GM18520 (cell line): ENCODE measurements at regions not wholly inside any gene's neighbourhood (a gene's known extent, or its start where the extent isn't known, plus 50 kb on each side); places are given as distances from the start of the nearest gene placed in this dataset.

ENCODE experiments used
- ATAC-seq: cut with Tn5 transposase; IDR thresholded peaks from one replicate; pipeline ENCODE4 v1.9.1; 2021; ENCODE audit not compliant: unreplicated experiment

DNA sequence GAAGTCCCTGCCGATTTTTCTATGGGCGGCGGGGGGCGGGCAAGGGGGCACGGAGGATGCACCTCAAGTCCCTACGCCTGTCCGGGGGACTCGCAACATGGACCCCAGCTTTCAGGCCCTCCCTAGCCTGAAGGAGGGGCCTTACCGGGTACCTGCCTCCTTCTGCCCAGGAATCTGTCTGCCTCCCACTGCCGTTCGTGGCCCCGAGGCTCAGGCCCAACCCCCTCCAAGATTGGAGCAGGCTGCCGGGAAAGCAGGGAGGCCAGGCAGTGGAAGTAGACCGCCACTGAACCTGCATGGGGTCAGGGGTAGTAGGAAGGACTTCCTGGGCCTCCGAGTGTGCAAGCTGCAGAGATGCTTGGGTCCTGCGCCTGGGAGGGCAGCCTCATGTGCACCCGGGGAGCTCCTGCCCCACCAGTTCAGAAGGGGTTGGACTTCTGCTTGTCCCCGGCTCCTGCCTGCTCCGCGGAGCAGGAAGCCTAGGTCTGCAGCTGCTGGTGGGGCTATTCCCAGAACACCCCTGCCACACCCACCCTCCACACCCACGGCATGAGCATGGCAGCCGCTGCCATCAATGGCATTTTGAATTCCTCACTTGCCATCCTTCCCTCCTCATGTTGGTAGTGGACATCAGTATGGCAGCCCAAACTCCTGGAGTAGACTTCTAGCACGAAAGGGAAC, 1312.7 kb upstream of the ACO1 start:
- ATAC-seq: no peak

DNA sequence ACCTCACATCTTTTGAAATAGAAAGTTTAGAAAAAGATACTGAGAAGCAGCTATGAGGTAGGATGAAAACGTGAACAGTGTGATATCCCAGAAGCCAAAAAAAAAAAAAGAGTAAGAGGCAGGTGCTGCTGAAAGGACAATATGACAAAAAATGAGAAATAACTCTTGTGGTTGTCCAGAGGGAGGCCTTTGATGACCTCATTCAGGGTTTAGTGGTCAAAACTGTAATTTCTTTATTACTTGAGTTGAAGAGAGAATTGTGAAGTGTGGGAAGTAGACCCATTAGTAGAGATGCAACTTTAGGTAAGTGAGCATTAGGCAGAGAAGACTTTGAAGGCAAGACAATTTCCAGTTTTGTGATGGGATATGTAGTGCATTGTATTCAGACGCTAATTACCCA, 1306.3 kb upstream of the ACO1 start:
- peak; percentile 68 for ATAC-seq

DNA sequence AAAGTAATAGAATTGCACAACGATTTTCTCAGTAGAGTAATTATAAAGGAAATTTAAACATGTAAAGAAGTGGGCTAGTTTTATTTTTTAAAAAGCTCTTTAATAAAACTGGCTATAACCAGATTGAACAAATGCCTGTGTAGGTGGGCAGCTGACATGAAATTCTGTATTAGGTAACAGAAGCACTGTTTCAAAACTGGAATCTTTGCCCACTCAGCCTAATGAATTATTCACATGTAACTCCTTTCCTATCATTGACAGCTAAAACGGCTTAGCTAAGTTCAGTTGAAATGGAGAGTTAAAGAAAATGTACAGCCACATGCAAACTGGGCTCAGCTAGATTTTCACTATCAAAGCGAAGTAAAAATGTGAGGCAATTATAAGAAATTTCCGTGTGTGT, 1300.1 kb upstream of the ACO1 start:
- no peak for ATAC-seq

DNA sequence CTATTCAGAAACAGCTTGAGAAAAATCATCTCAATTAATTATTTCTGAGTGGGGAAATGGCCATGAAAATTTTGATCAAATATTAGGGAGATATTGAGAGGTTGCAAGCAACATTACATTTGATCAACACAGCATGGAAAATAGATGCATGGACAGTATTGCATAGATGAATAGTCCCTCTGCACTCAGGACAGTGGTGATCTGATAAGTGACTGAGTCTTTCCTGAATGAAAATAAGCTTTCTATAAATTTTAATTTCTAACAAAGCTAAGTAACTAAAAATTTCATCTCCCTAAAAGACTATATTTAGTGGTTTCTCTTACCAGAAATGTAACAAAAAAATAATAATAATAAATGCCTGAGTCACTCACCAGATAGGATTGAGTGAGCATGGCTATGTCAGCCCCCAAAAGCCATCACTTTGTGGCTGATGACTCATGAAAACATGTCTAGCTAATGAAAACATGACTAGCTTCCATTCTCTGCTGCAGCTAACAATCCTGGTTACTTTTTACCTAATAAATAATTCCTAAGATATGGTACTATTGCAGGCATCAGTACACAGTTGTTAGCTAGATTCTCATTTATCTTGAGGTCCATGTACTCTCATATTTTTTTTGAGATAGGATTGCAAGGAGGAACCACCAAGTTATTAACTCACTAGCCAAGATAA, 1294.8 kb upstream of the ACO1 start:
- ATAC-seq: no peak

DNA sequence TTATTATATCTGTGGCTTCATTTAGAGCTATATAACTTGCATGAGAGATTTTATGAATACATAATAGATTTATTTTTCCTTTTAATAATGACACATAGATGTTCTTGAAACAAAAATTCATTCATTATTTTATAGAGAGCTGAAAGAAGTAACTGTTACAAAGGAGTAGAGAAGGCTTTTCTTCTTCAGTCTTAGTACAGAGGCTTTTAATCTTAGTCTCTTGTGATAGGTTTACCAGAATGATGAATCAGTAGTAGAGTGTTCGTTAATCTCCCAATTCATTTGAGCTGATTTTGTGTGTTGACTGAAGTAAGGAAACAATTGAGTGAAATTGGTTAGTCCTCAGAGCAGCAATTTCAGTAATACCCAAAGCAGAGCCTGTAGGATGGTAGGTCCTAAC, 1284.1 kb upstream of the ACO1 start:
- ATAC-seq: no peak

DNA sequence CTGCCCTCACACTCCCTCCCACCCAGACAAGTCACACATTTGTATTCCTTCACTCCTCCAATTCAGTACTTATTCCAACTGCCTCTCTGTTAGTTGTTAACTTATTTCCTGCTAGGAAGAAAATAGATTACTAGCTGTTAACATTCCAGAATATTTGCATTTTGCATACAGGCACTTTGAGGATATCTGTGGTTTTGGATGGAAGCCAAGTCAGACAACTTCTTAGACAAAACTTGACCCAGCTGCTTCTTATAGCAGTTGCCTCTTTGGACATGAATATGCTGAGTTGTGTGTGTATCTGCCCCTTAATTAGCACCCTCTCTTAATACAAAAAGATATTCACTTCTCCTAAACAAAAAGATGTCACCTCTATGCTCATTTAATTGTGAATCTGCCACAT, 1280.6 kb upstream of the ACO1 start:
- no peak for ATAC-seq

DNA sequence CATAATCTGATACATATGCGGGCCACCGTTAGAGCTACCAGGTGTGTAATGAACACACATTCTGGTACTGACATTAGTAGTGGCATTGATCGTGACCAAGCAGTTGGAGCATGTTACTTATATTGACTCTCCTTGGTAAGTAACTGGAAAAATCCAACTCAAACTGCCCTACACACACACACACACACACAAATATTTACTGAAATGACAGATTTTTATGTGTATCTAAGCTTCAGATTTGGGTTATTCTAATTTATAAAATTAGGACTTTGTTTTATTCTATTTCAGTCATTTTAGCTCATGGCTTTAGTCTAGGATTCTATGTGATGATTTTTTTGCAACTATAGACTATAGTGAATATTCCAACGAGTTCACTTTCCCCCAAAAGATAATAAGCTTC, 1280.2 kb upstream of the ACO1 start:
- ATAC-seq: no peak

DNA sequence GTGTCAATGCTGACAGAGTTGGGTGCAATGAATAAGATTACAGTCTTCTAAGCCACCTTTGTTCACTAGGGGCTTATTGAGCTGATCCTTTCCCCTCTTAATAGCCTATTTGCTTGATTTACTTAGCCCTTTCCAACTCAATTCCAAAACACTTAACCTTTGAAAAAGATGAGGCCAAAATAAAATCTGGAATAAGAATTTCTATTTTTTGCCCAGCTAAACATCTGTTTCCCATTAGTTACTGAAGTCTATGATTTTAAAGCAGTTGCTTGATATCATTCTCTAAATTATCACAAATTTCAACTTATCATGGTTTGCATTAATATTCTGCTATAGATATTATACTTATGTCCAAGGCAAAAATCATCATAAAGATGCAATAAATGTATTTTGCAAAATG, 1272.0 kb upstream of the ACO1 start:
- ATAC-seq: no peak

DNA sequence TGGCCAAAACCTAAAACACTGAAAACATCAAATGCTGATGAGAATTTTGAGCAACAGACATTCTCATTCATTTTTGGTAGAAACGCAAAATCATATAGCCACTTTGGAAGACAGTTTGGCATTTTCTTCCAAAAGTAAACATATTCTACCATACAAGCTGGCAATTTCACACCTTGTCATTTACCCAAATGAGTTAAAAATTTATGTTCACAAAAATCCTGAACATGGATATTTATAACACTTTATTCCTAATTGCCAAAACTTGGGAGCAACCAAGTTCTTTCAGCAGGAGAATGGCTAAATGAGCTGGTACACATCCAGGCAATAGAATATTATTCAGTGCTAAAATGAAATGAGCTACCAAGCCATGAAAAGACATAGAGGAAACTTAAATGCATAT, 1270.1 kb upstream of the ACO1 start:
- ATAC-seq: no peak

DNA sequence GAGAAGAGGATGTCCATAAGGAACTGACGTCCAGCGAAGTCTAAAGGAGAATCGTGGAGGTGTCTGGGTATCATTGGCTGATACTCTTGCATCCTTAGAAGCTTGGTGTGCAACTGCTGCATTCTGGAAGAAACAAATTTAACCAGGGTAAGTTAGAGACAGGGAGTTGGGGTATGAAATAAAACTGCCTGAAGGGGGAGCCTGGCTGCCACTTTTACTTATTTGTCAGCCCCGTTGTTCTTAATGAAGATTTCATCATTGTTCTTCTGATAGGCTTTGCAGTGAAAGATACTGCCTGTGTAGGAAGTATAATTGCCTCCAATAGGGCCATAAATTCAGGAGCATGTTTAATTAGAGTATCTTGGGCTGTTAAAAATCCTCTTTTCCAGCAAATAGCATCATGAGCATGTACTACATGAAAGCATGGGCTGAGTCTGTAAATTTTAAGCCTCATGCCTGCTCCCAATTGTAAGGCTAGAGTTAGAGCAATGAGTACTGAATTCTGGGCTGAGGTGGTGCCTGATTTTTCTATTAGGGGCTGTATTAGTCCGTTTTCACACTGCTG, 1264.5 kb upstream of the ACO1 start:
- ATAC-seq: peak; percentile 62

DNA sequence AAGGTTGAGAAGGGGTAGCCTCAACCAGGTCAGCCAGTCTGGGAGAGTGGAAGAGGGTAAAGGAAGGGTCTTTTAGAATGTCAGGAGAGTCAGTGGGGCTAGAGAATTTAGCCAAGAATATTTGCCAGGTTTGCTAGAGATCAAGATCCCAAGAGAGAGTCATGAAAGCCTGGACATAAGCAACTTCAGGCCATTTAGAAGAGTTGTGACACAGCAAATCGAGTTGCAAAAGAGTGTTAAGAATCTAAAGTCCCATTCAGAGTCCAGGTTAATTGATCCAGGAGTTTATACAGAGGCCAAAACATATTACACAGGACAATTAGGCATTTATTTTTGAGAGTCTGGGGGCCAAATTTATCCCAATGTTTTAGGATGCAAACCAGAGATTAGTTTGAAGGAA, 1260.1 kb upstream of the ACO1 start:
- no peak for ATAC-seq

DNA sequence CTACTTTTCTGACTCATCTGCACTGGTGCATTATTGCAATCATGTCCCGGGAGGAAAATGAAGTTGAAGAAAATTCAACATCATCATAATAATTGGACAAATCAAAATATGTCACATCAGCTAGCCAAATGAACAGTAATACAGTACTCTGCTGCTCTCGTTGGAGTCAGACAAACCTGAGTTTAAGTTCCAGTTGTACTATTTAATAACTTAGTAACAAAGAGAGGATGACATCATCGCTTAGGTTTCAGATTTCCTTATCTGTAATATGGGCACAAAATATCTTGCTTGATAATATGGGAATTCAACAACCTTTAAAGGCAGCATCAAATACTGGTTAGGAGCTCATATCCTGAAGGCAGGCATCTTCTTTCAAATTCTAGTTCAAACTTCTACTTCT, 1248.9 kb upstream of the ACO1 start:
- no peak for ATAC-seq

DNA sequence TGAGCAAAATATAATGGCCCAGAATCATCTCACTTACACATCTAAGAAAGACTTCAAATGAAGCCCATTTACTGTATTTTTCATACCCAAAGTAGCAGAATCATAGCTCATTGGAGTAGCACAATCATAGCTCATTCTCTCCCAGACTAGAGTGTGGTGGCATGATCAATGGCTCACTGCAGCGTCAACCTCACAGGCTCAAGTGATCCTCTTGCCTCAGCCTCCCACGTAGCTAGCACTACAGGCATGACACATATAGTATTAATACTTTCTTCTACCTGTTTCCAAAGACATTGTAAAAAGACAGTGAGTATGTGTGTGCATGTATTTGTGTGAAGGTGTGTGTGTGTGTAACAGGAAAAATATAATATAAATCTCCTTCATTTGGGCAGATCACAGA, 1247.9 kb upstream of the ACO1 start:
- no peak for ATAC-seq

DNA sequence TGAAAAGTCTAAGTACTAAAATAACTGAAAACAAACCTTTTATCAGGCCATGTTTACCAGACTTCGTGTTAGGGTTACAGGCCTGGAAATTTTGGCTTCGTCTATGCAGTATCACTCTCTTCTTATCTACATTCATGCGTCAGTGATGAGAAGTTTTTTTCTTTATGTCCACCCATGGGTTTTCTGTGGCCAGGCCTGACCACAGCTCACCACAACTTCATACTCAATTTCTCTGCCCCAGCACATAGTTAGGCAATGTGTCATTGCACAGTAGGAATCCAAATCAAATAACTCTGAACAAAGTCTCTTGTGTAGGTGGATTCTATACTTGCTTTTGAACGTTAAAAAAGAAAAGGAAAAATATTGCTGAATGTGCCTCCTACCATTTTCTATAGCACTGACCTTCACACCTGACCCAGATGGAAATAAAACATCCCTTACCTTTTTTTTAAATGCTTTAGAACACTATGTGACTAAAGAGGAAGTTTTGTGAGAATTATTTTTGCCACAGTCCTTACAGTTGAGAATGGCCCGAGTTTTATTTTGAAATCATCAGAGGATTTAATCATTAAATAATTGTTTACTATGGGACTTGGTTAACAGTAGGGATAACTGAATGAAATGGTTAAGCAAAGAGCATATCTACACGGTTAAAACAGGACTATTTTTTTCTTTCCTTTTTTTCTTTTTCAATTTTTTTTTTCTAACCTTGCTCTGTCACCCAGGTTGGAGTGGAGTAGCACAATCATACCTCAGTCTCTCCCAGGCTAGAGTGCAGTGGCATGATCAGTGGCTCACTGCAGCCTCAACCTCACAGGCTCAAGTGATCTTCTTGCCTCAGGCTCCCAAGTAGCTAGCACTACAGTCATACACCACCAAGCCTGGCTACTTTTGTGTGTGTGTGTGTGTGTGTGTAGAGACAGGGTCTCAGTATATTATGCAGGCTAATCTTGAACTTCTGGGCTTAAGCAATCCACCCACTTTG, 1247.0 kb upstream of the ACO1 start:
- ATAC-seq: no peak

DNA sequence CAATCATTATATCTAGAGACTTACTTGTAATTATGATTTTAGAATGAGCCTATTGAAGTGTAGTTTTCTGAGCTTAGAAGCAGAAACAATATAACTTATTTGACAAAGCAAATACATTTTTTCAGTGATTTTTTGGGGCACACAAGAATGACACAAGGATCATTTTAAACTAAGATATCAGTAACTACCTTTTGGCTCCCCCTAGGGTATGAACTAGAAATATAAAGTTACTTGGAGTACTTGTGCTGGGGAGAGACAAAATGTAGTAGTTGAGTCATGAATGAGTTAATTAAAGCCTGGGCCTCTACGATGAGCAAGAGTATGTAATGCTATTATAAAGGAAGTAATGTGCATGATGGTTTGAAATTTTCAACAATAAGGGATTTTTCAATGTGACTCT, 1244.1 kb upstream of the ACO1 start:
- no peak for ATAC-seq

DNA sequence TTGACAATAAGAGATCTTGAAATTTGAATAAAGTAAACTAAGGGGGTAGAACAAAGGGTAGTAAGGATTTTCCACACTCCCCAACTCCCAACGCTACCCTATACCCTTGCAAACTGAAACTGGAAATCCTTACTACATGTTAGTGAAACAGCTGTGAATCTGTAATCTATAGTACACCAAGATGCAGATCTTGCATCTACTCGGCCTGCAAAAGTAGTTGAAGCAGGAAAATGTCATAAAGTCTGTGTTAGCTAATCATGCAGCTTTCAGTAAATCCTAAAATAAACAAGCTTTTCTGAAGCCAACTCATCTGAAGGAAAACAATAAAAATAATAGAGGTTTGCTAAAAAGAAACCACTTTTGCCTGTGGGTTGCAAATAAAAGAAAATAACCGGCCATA, 1242.0 kb upstream of the ACO1 start:
- ATAC-seq: no peak

DNA sequence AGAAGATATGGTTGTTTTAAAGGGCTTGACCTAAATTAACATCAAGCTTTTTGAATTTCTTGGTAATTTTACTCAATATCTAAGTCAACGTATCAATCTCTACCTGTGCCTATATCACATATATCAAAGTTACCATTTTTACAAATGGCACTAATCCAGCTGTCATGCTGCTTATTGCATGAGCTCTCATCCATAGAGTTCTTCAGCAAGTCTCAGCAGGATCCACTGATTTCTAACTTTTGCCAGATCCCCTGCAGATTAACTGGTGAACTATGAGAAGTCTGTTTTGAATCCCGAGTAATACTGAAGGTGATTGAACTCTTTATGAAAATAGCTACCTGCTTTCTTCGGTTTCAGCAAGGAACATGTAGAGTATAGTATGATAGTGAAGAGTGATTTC, 1239.8 kb upstream of the ACO1 start:
- ATAC-seq: no peak

DNA sequence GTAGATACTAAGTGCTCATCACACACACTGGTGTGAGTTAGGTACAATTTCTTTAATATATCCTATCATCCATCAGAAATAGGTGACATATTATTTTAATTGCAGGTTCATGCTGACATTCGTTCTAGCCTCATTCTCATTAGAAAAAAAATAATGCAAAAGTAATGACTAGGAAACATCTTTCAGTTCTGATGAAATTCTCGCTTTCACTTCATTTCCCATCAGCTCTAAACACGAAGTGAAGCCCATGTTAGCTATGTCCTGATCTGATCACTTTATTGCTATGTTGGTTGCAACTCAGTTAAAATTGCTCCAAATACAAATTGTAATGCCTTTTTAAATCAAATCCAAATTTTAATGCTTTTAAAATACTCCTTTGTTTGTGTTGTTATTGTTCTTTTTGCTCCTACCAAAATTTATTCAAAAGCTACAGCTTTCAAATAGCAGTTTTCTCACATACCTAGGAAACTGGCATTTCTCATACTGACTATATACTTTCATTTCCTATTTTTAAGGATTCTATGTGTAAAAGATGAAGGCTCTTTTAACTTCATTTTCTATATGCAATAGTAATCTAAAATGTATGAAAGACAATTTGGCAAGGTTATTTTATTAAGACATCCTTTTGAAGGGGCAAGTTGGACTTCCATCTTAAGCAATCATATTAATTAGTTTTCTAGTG, 1237.8 kb upstream of the ACO1 start:
- ATAC-seq: peak; percentile 78

DNA sequence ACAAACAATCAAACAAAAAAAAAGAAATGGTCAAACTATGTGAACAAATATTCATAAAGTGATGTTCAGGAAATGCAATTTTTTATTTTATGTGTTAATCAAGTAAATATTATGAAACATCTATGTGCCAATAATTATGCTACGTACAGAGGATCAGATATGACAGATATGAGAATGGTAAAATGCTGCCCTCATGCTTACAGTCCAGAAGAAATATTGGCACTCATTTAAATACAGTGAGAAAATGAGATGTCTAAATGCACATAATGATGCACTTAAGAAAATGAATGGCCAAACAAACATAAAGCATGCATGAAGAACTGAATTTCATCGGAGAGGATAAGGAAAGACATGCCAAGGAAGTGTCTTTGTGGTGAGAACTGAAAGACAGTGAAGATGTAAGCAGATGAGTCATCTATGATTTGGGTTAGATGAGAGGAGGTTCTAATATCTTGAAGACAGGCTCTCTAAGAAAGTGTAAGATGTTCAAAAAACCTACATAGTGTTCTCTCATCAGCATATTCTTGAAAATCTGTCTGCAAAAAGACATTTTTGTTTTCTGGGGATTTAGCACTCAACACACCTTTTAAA, 1231.1 kb upstream of the ACO1 start:
- ATAC-seq: peak; percentile 93

DNA sequence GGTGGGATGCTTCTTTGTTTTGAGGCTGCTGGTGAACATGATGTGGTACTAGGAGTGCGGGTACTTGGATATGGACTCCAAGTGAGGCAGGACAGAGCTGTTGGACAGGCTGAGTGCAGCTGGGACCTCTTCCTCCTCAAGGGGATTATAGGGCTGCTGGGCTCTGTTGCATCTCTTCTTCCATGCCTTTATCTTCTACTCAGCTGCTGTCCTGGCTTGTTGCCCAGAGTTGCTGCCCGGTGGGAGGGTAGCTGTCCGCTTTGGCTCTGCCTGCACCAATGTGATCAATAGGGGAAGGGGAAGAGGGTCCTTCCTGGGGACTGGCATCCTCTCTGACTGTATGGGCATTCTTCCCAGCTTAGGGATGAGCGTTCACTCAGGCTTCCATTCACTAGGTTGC, 1217.9 kb upstream of the ACO1 start:
- ATAC-seq: no peak

DNA sequence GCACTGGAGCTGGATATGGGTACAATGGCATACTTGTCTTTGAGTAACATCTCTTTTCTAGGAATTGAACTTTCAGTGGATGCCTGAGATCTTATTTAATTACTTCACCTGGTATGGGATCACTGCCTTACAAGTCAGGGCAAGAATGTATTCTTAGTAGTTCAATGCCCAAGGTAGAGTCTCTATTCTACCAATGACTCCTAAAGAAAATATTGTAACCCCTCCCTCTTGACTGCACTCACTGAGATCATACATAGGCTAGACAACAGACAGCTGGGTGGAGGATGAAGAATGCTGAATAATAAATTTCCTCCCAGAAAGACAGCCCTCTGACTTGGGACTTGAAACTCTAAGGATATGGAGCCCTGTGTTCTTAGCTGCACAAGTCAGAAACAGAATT, 1216.3 kb upstream of the ACO1 start:
- no peak for ATAC-seq
